Testis (tissue), 2 donors: ENCODE measurements at regions not wholly inside any gene's neighbourhood (a gene's known extent, or its start where the extent isn't known, plus 50 kb on each side); places are given as distances from the start of the nearest gene placed in this dataset.

ENCODE experiments used
- POLR2A ChIP-seq: fragments of 450-650 bp; IDR thresholded peaks from one replicate; pipeline ENCODE4 v1.6.1; 2017; ENCODE audit warnings: antibody characterized with exemption, mild to moderate bottlenecking, moderate library complexity
- TF ChIP-seq, protein P1 (sequence below), 3 experiments: fragments of 450-650 bp in 2 of 3; fragments of 200-600 bp in 1 of 3; sonication (generic) in 1 of 3; IDR thresholded peaks; one replicate each; pipeline ENCODE4 v1.5.1; 2016 to 2019; ENCODE audit warnings: antibody characterized with exemption in 3 of 3, mild to moderate bottlenecking in 2 of 3, moderate library complexity in 1 of 3

DNA sequence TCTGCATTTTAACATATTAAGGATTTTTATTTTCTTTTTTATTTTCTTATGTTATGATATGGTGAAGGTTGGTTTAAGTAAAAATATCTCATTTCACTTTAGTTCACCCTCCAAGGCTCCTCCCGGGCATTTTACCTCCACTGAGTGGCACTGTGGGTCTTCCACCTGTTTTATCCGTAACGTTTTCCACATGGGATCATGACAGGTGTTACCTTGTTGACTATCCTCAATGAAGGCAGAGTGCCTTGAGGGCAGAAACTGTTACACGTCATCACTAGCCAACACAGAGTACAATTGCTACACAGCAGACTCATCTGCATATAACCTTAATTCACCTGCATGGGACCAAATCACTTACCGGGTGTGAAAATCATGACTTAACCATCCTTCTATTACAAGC is 105.8 kb downstream of the GEMIN8 start:
- TF ChIP-seq, protein P1, sequence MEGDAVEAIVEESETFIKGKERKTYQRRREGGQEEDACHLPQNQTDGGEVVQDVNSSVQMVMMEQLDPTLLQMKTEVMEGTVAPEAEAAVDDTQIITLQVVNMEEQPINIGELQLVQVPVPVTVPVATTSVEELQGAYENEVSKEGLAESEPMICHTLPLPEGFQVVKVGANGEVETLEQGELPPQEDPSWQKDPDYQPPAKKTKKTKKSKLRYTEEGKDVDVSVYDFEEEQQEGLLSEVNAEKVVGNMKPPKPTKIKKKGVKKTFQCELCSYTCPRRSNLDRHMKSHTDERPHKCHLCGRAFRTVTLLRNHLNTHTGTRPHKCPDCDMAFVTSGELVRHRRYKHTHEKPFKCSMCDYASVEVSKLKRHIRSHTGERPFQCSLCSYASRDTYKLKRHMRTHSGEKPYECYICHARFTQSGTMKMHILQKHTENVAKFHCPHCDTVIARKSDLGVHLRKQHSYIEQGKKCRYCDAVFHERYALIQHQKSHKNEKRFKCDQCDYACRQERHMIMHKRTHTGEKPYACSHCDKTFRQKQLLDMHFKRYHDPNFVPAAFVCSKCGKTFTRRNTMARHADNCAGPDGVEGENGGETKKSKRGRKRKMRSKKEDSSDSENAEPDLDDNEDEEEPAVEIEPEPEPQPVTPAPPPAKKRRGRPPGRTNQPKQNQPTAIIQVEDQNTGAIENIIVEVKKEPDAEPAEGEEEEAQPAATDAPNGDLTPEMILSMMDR (IDR thresholded peaks at IDR 0.05) = no peak
- no peak for TF ChIP-seq POLR2A
